Ishikawa (cell line): ENCODE measurements at regions not wholly inside any gene's neighbourhood (a gene's known extent, or its start where the extent isn't known, plus 50 kb on each side); places are given as distances from the start of the nearest gene placed in this dataset.

Experiments
- EP300 ChIP-seq: IDR thresholded peaks from 2 replicates; pipeline ENCODE4 v1.6.1; 2012; ENCODE audit warnings: borderline replicate concordance
- NFIC ChIP-seq: IDR thresholded peaks from 2 replicates; pipeline ENCODE4 v1.6.1; 2012
- RAD21 ChIP-seq: IDR thresholded peaks from 2 replicates; pipeline ENCODE4 v1.6.1; 2012; ENCODE audit warnings: low read depth
- TAF1 ChIP-seq: IDR thresholded peaks from 2 replicates; pipeline ENCODE4 v1.6.1; 2012; ENCODE audit warnings: low read depth, mild to moderate bottlenecking
- TCF12 ChIP-seq: IDR thresholded peaks from 2 replicates; pipeline ENCODE4 v1.6.1; 2012; ENCODE audit warnings: low read depth
- ZBTB7A ChIP-seq: IDR thresholded peaks from 2 replicates; pipeline ENCODE4 v1.6.1; 2012; ENCODE audit warnings: low read depth
- TF ChIP-seq, protein P1 (sequence below): IDR thresholded peaks from 2 replicates; pipeline ENCODE4 v1.6.1; 2012

DNA sequence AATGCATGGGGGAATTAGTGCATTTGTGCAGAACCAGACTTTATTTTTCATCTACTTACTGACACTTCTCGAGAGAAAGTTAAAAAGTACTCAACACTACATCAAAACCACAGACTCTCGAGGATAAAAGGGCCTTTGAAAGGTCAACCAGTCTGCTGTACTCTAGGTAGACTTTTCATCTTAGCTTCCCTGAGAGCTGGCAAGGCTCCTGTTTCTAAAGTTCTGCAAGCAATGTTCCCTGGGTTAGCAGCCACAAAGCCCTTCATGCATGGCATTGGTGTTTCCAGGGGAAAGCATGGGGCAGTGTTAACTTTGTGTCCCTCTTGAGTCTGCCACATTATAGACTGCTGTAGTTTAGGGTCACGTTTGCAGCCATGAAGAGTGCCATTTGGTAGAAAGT lies 106.4 kb upstream of the PFN2 start:
- TF ChIP-seq NFIC (no peak), TCF12 (no peak), RAD21 (no peak), TAF1 (no peak), ZBTB7A (no peak), EP300 (no peak)
- TF ChIP-seq, protein P1, sequence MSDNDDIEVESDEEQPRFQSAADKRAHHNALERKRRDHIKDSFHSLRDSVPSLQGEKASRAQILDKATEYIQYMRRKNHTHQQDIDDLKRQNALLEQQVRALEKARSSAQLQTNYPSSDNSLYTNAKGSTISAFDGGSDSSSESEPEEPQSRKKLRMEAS: no peak
